PFSK-1 (cell line): ENCODE measurements at regions not wholly inside any gene's neighbourhood (a gene's known extent, or its start where the extent isn't known, plus 50 kb on each side); places are given as distances from the start of the nearest gene placed in this dataset.

Source experiments
- FOXP2 ChIP-seq: optimal IDR thresholded peaks from 2 replicates; pipeline ENCODE3; 2011; ENCODE audit warnings: borderline replicate concordance, control low read depth, inconsistent platforms; ENCODE audit not compliant: insufficient read depth; ENCODE audit errors: extremely low read length, extremely low read depth
- POLR2AphosphoS5 ChIP-seq: IDR thresholded peaks from 2 replicates; pipeline ENCODE4 v1.6.1; 2012; ENCODE audit warnings: low read depth, mild to moderate bottlenecking, control low read depth, low read length, moderate library complexity
- REST ChIP-seq, 2 experiments: IDR thresholded peaks; 2 replicates each; pipeline versions ENCODE4 v1.6.1 to v1.8.0; 2011 to 2012; ENCODE audit warnings: low read depth in 2 of 2, low read length in 2 of 2, control low read depth in 1 of 2, inconsistent platforms in 1 of 2, mild to moderate bottlenecking in 1 of 2, moderate library complexity in 1 of 2; ENCODE audit not compliant: insufficient read depth in 1 of 2
- SIN3A ChIP-seq: IDR thresholded peaks from 2 replicates; pipeline ENCODE4 v1.6.1; 2012; ENCODE audit warnings: mild to moderate bottlenecking, low read length, moderate library complexity, borderline replicate concordance; ENCODE audit not compliant: insufficient read depth
- TAF1 ChIP-seq: IDR thresholded peaks from 2 replicates; pipeline ENCODE4 v1.6.1; 2012; ENCODE audit warnings: low read length, control low read depth, borderline replicate concordance; ENCODE audit not compliant: insufficient read depth

- TF ChIP-seq FOXP2 (no peak), REST (IDR thresholded peaks at IDR 0.05; ENCODE audit: insufficient read depth in 1 of 2, low read depth in 2 of 2, low read length in 2 of 2) (no peak), POLR2AphosphoS5 (no peak), SIN3A (no peak), TAF1 (no peak)
Observed at GRCh38 chr11:128047026-128047425, 540.3 kb downstream of the ETS1 start.

GRCh38 chr11:128046213-128046612 is 541.1 kb downstream of the ETS1 start:
- TF ChIP-seq SIN3A (no peak), TAF1 (no peak), POLR2AphosphoS5 (no peak), REST (IDR thresholded peaks at IDR 0.05; ENCODE audit: insufficient read depth in 1 of 2, low read depth in 2 of 2, low read length in 2 of 2) (no peak), FOXP2 (no peak)

GRCh38 chr11:128045094-128045725 is 542.1 kb downstream of the ETS1 start:
- no peak for TF ChIP-seq FOXP2
- no peak for TF ChIP-seq TAF1
- TF ChIP-seq SIN3A, result no peak
- no peak for TF ChIP-seq POLR2AphosphoS5
- no peak for TF ChIP-seq REST (IDR thresholded peaks at IDR 0.05; ENCODE audit: insufficient read depth in 1 of 2, low read depth in 2 of 2, low read length in 2 of 2)

GRCh38 chr11:128042290-128042751 is 545.0 kb downstream of the ETS1 start:
- TF ChIP-seq REST (IDR thresholded peaks at IDR 0.05; ENCODE audit: insufficient read depth in 1 of 2, low read depth in 2 of 2, low read length in 2 of 2) (no peak), POLR2AphosphoS5 (no peak), TAF1 (no peak), SIN3A (no peak), FOXP2 (no peak)

GRCh38 chr11:128040603-128041002 is 546.8 kb downstream of the ETS1 start:
- TF ChIP-seq POLR2AphosphoS5 (no peak), SIN3A (no peak), TAF1 (no peak), REST (IDR thresholded peaks at IDR 0.05; ENCODE audit: insufficient read depth in 1 of 2, low read depth in 2 of 2, low read length in 2 of 2) (no peak), FOXP2 (no peak)
